ENCODE measurements at regions not wholly inside any gene's neighbourhood (a gene's known extent, or its start where the extent isn't known, plus 50 kb on each side); places are given as distances from the start of the nearest gene placed in this dataset.

DNA sequence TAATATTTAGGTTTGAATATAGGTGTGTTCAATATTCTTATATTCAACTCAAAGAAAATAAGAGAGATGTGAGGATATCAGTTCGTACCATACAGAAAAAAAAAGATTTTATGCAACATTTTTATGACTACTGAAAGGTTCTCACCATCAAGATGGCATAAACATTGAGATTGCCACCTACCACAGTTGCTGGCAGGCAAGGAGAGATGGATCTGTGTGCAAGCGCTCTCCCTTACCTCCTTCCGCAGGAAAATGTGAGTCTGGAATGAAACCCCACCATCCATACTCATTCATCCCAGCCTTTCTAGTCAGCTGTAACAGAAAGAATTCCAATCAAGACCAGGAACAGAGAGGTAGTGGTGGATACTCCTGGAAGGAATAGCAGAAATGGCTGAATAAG is 376.9 kb downstream of the PPP3CA start:
- ATAC-seq (ENCODE audit: low read depth) (no peak), DNase-seq (no peak)
- Mint-ChIP-seq H3K36me3 (no peaks in the 10 kb centered on the region), H3K9me3 (no peaks in the 10 kb centered on the region), H3K27me3 (peaks cover 9% of the 10 kb centered on the region), H3K4me3 (no peak overlapping the region), H3K27ac (no peak overlapping the region), H3K4me1 (no peaks in the 10 kb centered on the region)
- POLR2A ChIA-PET, result no interaction called here

GRCh38 chr4:100969925-100970324 is 377.4 kb downstream of the PPP3CA start:
- Mint-ChIP-seq H3K36me3 (no peaks in the 10 kb centered on the region), H3K9me3 (no peaks in the 10 kb centered on the region), H3K4me3 (no peak overlapping the region), H3K27me3 (peaks cover 9% of the 10 kb centered on the region), H3K27ac (no peak overlapping the region), H3K4me1 (no peaks in the 10 kb centered on the region)
- ATAC-seq (ENCODE audit: low read depth) (no peak), DNase-seq (no peak)
- POLR2A ChIA-PET, result no interaction called here

GRCh38 chr4:100968046-100968445 is 379.3 kb downstream of the PPP3CA start:
- DNase-seq (no peak), ATAC-seq (ENCODE audit: low read depth) (no peak)
- Mint-ChIP-seq H3K27me3 (peaks cover 9% of the 10 kb centered on the region), H3K4me3 (no peak overlapping the region), H3K27ac (no peak overlapping the region), H3K9me3 (no peaks in the 10 kb centered on the region), H3K4me1 (no peaks in the 10 kb centered on the region), H3K36me3 (no peaks in the 10 kb centered on the region)
- POLR2A ChIA-PET, result no interaction called here

GRCh38 chr4:100963627-100964026 is 383.7 kb downstream of the PPP3CA start:
- Mint-ChIP-seq H3K9me3 (no peaks in the 10 kb centered on the region), H3K27ac (no peak overlapping the region), H3K36me3 (no peaks in the 10 kb centered on the region), H3K4me3 (no peak overlapping the region), H3K27me3 (peaks cover 7% of the 10 kb centered on the region), H3K4me1 (no peaks in the 10 kb centered on the region)
- DNase-seq (no peak), ATAC-seq (ENCODE audit: low read depth) (no peak)
- POLR2A ChIA-PET, result no interaction called here

- POLR2A ChIA-PET, result no interaction called here
- no peaks in the 10 kb centered on the region for H3K4me1 Mint-ChIP-seq
- H3K4me3 Mint-ChIP-seq, result no peak overlapping the region
- no peak for ATAC-seq (ENCODE audit: low read depth)
- no peaks in the 10 kb centered on the region for H3K9me3 Mint-ChIP-seq
- H3K36me3 Mint-ChIP-seq, result no peaks in the 10 kb centered on the region
- DNase-seq, result no peak
- H3K27me3 Mint-ChIP-seq, result peaks cover 10% of the 10 kb centered on the region
- no peak overlapping the region for H3K27ac Mint-ChIP-seq
Observed at GRCh38 chr4:100962698-100963097, 384.6 kb downstream of the PPP3CA start.

DNA sequence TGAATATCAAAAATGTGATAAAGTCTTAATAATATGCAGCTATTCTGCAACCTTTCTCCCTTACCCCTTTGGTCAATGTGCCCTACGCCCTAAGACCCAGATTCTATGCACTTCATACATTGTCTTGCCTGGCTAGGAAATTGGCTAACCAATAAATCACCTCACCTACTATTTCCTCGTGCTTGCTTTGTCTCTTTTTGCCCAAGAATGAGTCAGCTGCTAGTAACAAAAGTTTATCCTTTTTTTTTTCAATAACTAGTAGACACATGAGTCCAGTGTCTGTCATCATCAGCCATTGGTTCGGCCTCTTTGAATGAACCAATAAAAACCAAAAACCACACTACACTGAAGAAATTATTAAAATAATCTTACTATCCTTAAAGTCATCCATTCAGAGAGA is 387.1 kb downstream of the PPP3CA start:
- Mint-ChIP-seq H3K4me3 (no peak overlapping the region), H3K27ac (no peak overlapping the region), H3K9me3 (no peaks in the 10 kb centered on the region), H3K36me3 (no peaks in the 10 kb centered on the region), H3K4me1 (no peaks in the 10 kb centered on the region), H3K27me3 (peaks cover 2% of the 10 kb centered on the region)
- ATAC-seq (ENCODE audit: low read depth) (no peak), DNase-seq (no peak)
- POLR2A ChIA-PET, result no interaction called here

- Mint-ChIP-seq H3K27ac (no peak overlapping the region), H3K27me3 (peaks cover 9% of the 10 kb centered on the region), H3K4me3 (no peak overlapping the region), H3K4me1 (no peaks in the 10 kb centered on the region), H3K36me3 (no peaks in the 10 kb centered on the region), H3K9me3 (no peaks in the 10 kb centered on the region)
- POLR2A ChIA-PET, result no interaction called here
- DNase-seq, result no peak
- ATAC-seq (ENCODE audit: low read depth), result no peak
Observed at GRCh38 chr4:100954046-100954445, 393.3 kb downstream of the PPP3CA start.

DNA sequence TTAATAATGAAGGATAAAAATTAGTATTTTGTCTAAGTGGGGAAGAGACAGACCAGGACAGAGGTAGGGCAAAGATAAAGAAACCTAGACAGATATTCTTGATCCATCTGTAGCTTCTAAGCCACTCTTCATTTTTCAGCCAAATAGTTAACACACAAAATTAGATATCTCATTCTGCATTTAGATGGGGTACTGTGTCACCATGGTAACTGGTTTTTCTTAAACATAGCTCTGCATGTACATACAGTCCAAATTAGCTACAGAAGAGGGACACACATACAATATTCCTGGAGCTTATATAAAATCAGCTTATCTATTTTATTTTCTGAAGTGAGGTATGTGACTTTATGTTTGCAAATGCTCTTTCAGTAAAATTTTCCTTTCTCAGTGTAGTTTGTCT is 393.7 kb downstream of the PPP3CA start:
- Mint-ChIP-seq H3K36me3 (no peaks in the 10 kb centered on the region), H3K27me3 (peaks cover 9% of the 10 kb centered on the region), H3K9me3 (no peaks in the 10 kb centered on the region), H3K4me3 (no peak overlapping the region), H3K4me1 (no peaks in the 10 kb centered on the region), H3K27ac (no peak overlapping the region)
- POLR2A ChIA-PET, result no interaction called here
- no peak for ATAC-seq (ENCODE audit: low read depth)
- DNase-seq, result no peak

GRCh38 chr4:100952590-100952989 is 394.7 kb downstream of the PPP3CA start:
- H3K36me3 Mint-ChIP-seq, result no peaks in the 10 kb centered on the region
- H3K27ac Mint-ChIP-seq, result no peak overlapping the region
- peaks cover 7% of the 10 kb centered on the region for H3K27me3 Mint-ChIP-seq
- no peaks in the 10 kb centered on the region for H3K4me1 Mint-ChIP-seq
- H3K9me3 Mint-ChIP-seq, result no peaks in the 10 kb centered on the region
- POLR2A ChIA-PET, result no interaction called here
- no peak for DNase-seq
- no peak overlapping the region for H3K4me3 Mint-ChIP-seq
- no peak for ATAC-seq (ENCODE audit: low read depth)

- Mint-ChIP-seq H3K9me3 (no peaks in the 10 kb centered on the region), H3K4me1 (no peaks in the 10 kb centered on the region), H3K27ac (no peak overlapping the region), H3K27me3 (peaks cover 7% of the 10 kb centered on the region), H3K36me3 (no peaks in the 10 kb centered on the region), H3K4me3 (no peak overlapping the region)
- no peak for DNase-seq
- POLR2A ChIA-PET, result no interaction called here
- ATAC-seq (ENCODE audit: low read depth), result no peak
Observed at GRCh38 chr4:100949350-100949935, 397.9 kb downstream of the PPP3CA start.

DNA sequence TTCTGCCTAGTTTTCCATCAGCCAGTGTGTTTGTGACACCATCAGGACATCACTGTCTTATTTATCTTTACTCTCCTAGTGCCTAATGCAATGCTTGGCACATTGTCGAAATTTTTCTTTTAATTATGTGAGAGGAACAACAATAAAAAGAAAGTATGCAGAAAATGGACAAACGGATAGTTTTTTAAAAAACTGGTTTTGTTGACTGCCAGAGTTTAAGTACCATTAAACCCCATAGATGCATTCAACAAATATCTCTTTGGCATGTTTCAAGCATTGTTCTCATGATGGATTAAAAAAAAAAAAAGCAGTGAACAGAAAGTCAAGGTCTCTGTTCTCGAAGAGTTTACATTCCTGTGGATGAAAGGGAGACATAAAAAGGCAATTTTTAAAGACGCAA is 398.4 kb downstream of the PPP3CA start:
- no peak overlapping the region for H3K27ac Mint-ChIP-seq
- no peaks in the 10 kb centered on the region for H3K9me3 Mint-ChIP-seq
- ATAC-seq (ENCODE audit: low read depth) (no peak), DNase-seq (no peak)
- H3K36me3 Mint-ChIP-seq, result no peaks in the 10 kb centered on the region
- POLR2A ChIA-PET, result no interaction called here
- no peaks in the 10 kb centered on the region for H3K4me1 Mint-ChIP-seq
- H3K4me3 Mint-ChIP-seq, result no peak overlapping the region
- H3K27me3 Mint-ChIP-seq, result peaks cover 7% of the 10 kb centered on the region

DNA sequence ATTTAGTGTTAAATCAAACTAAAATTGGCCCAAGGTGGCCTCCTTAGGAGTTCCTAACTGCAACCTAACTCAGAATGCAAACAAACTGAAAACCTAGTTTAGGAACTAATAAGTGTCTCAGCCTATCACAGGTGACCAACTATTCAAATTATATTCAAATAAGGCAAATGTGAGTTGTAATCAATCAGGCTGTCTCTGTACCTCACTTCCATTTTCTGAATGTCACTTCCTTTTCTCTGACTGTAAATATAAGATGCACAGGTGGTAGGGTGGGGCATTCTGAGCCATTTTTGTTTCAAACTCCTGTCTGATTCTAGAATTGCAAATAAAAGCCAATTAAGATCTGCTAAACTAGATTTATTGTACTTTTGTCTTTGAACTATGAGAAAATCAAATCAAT is 401.5 kb downstream of the PPP3CA start:
- Mint-ChIP-seq H3K27me3 (peaks cover 11% of the 10 kb centered on the region), H3K27ac (no peak overlapping the region), H3K4me1 (no peaks in the 10 kb centered on the region), H3K36me3 (no peaks in the 10 kb centered on the region), H3K4me3 (no peak overlapping the region), H3K9me3 (no peaks in the 10 kb centered on the region)
- DNase-seq (no peak), ATAC-seq (ENCODE audit: low read depth) (no peak)
- POLR2A ChIA-PET, result no interaction called here

DNA sequence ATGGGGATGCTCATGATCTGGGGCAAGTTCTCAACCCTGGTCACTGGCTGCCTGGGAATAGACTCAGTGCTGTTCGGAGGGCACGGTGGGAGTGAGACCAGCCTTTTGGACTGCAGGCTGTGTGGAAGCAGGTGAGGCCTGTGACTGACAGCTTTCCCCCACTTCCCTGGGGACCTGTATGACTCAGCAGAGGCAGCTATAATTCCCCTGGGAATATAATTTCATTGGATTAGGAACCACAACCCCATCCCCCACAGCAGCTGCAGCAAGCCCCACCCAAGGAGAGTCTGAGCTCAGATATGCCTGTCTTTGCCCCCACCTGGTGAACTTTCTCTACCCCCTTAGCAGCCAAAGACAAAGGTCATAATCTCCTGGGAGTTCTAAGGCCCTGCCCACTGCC is 408.6 kb downstream of the PPP3CA start:
- no peaks in the 10 kb centered on the region for H3K36me3 Mint-ChIP-seq
- no peaks in the 10 kb centered on the region for H3K4me1 Mint-ChIP-seq
- H3K9me3 Mint-ChIP-seq, result no peaks in the 10 kb centered on the region
- H3K4me3 Mint-ChIP-seq, result no peak overlapping the region
- DNase-seq, result no peak
- POLR2A ChIA-PET, result no interaction called here
- no peak for ATAC-seq (ENCODE audit: low read depth)
- H3K27ac Mint-ChIP-seq, result no peak overlapping the region
- H3K27me3 Mint-ChIP-seq, result peaks cover 7% of the 10 kb centered on the region

GRCh38 chr4:100936661-100937375 is 410.5 kb downstream of the PPP3CA start:
- Mint-ChIP-seq H3K36me3 (no peaks in the 10 kb centered on the region), H3K27me3 (peaks cover 2% of the 10 kb centered on the region), H3K9me3 (no peaks in the 10 kb centered on the region), H3K27ac (no peak overlapping the region), H3K4me1 (peaks cover 3% of the 10 kb centered on the region), H3K4me3 (no peak overlapping the region)
- POLR2A ChIA-PET, result no interaction called here
- ATAC-seq (ENCODE audit: low read depth), result no peak
- no peak for DNase-seq

DNA sequence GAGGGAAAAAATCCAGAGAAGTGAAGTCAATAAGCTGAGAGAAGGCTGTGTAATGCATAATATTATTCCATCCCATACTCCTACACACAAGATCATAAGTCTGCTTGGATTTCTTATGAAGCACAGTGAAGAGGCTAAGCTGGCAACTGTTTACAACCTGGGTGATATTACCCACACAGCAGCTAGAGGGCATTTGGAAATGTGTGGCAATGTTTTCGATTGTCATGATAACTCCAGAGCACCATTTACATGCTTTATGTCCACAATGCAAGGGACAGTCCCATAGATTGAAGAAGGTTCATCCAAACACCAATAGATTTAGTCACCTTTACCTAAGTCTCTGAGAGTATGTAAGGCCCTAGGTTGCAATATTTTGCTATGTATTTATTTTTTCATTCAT is 412.2 kb downstream of the PPP3CA start:
- POLR2A ChIA-PET, result no interaction called here
- ATAC-seq (ENCODE audit: low read depth) (no peak), DNase-seq (no peak)
- no peaks in the 10 kb centered on the region for H3K36me3 Mint-ChIP-seq
- H3K4me1 Mint-ChIP-seq, result peaks cover 3% of the 10 kb centered on the region
- H3K27me3 Mint-ChIP-seq, result peaks cover 6% of the 10 kb centered on the region
- no peak overlapping the region for H3K27ac Mint-ChIP-seq
- H3K9me3 Mint-ChIP-seq, result no peaks in the 10 kb centered on the region
- no peak overlapping the region for H3K4me3 Mint-ChIP-seq

Data from activated naive CD8-positive, alpha-beta T cell treated with anti-CD3 and anti-CD28 coated beads, Interleukin-2, amount 10 ng/mL, durations not matched to agents 7 days and 5 days (primary cell).